Progenitor cell of endocrine pancreas (in vitro differentiated cells): ENCODE measurements at regions not wholly inside any gene's neighbourhood (a gene's known extent, or its start where the extent isn't known, plus 50 kb on each side); places are given as distances from the start of the nearest gene placed in this dataset.

ENCODE experiments used
- DNase-seq: peaks from one replicate; pipeline ENCODE4 v3.0.0; 2021; ENCODE audit warnings: low spot score; ENCODE audit not compliant: unreplicated experiment
- H3K27ac Mint-ChIP-seq: 2 replicates; pipeline ENCODE4 v1.8.0; 2021; ENCODE audit warnings: mild to moderate bottlenecking, moderate library complexity, mixed read lengths
- H3K27me3 Mint-ChIP-seq: 2 replicates; pipeline ENCODE4 v1.8.0; 2021; ENCODE audit warnings: mixed read lengths
- H3K36me3 Mint-ChIP-seq: 2 replicates; pipeline ENCODE4 v1.8.0; 2022; ENCODE audit warnings: mixed read lengths; ENCODE audit not compliant: insufficient read depth
- H3K4me1 Mint-ChIP-seq: 2 replicates; pipeline ENCODE4 v1.8.0; 2021; ENCODE audit warnings: low read depth, mixed read lengths
- H3K4me3 Mint-ChIP-seq: 2 replicates; pipeline ENCODE4 v1.8.0; 2021; ENCODE audit warnings: low read depth, mild to moderate bottlenecking, moderate library complexity, mixed read lengths
- H3K9me3 Mint-ChIP-seq: 2 replicates; pipeline ENCODE4 v1.8.0; 2021; ENCODE audit warnings: low read depth, mixed read lengths
- CTCF ChIP-seq: fragments of 200-600 bp; sonication (generic); IDR thresholded peaks from one replicate; pipeline ENCODE4 v1.5.0; 2021; ENCODE audit warnings: antibody characterized with exemption, mild to moderate bottlenecking; ENCODE audit not compliant: unreplicated experiment

GRCh38 chr17:56099649-56100048, 53.6 kb upstream of the ANKFN1 start:
- Mint-ChIP-seq H3K27ac (no peak overlapping the region), H3K36me3 (no peaks in the 10 kb centered on the region), H3K27me3 (peaks cover 37% of the 10 kb centered on the region), H3K4me3 (no peak overlapping the region), H3K9me3 (no peaks in the 10 kb centered on the region), H3K4me1 (no peaks in the 10 kb centered on the region)
- no peak for DNase-seq
- TF ChIP-seq CTCF: no peak
